SK-N-SH (cell line): ENCODE measurements at regions not wholly inside any gene's neighbourhood (a gene's known extent, or its start where the extent isn't known, plus 50 kb on each side); places are given as distances from the start of the nearest gene placed in this dataset.

Source experiments
- CHD2 ChIP-seq: fragments of 150-350 bp; IDR thresholded peaks from 2 replicates; pipeline ENCODE4 v1.6.1; 2018; ENCODE audit warnings: low read length; ENCODE audit not compliant: partially characterized antibody
- CTCF ChIP-seq: fragments of 200-600 bp; sonication (generic); IDR thresholded peaks from 2 replicates; pipeline ENCODE4 v1.6.1; 2017; ENCODE audit warnings: antibody characterized with exemption, mild to moderate bottlenecking, moderate library complexity
- EZH2phosphoT487 ChIP-seq: fragments of 200-600 bp; sonication (generic); IDR thresholded peaks from 2 replicates; pipeline ENCODE4 v1.6.1; 2017; ENCODE audit warnings: low read depth, mixed run types, mild to moderate bottlenecking, antibody characterized with exemption, moderate library complexity, borderline replicate concordance
- GABPA ChIP-seq: IDR thresholded peaks from 2 replicates; pipeline ENCODE4 v1.4.0; 2012; ENCODE audit warnings: low read depth, mild to moderate bottlenecking
- MAX ChIP-seq: IDR thresholded peaks from 2 replicates; pipeline ENCODE4 v1.4.0; 2012; ENCODE audit warnings: low read depth
- MXI1 ChIP-seq: IDR thresholded peaks from 2 replicates; pipeline ENCODE4 v1.6.1; 2012; ENCODE audit warnings: mild to moderate bottlenecking, low read depth, low read length, improper control_type of control experiment
- NFIC ChIP-seq: IDR thresholded peaks from 2 replicates; pipeline ENCODE4 v1.4.0; 2012; ENCODE audit warnings: borderline replicate concordance
- POLR2AphosphoS5 ChIP-seq: IDR thresholded peaks from 2 replicates; pipeline ENCODE4 v1.6.1; 2012; ENCODE audit warnings: low read depth, low read length
- RCOR1 ChIP-seq: fragments of 150-350 bp; IDR thresholded peaks from 2 replicates; pipeline ENCODE4 v1.6.1; 2017; ENCODE audit warnings: antibody characterized with exemption, low read length
- RFX5 ChIP-seq: IDR thresholded peaks from 2 replicates; pipeline ENCODE4 v1.6.1; 2012; ENCODE audit warnings: mild to moderate bottlenecking, improper control_type of control experiment, low read length
- TAF1 ChIP-seq: IDR thresholded peaks from 2 replicates; pipeline ENCODE4 v1.6.1; 2012; ENCODE audit warnings: low read depth, mild to moderate bottlenecking, low read length, moderate library complexity, borderline replicate concordance
- ZBTB33 ChIP-seq: IDR thresholded peaks from 2 replicates; pipeline ENCODE4 v1.4.0; 2012; ENCODE audit warnings: low read depth, borderline replicate concordance

- TF ChIP-seq GABPA (no peak), CTCF (no peak), EZH2phosphoT487 (no peak), MXI1 (no peak), ZBTB33 (no peak), MAX (no peak), CHD2 (no peak), TAF1 (no peak), RCOR1 (no peak), NFIC (no peak), POLR2AphosphoS5 (no peak), RFX5 (no peak)
Measured at GRCh38 chr14:81946375-81946774, 412.7 kb upstream of the SEL1L start.
